SK-N-DZ (cell line): ENCODE measurements at regions not wholly inside any gene's neighbourhood (a gene's known extent, or its start where the extent isn't known, plus 50 kb on each side); places are given as distances from the start of the nearest gene placed in this dataset.
A peak's percentile ranks its signal among the peaks of the same experiment; 100 is the strongest.

Experiments used
- DNase-seq: peaks from one replicate; pipeline ENCODE4 v3.0.0-alpha.2; 2015; ENCODE audit warnings: low spot score

GRCh38 chr20:40168981-40169620 is 519.9 kb downstream of the MAFB start:
- no peak for DNase-seq

GRCh38 chr20:40161391-40161790 is 527.6 kb downstream of the MAFB start:
- DNase-seq, result no peak

GRCh38 chr20:40160097-40160550 is 528.9 kb downstream of the MAFB start:
- peak; percentile 78 for DNase-seq

- no peak for DNase-seq
Measured at GRCh38 chr20:40159276-40159675, 529.8 kb downstream of the MAFB start.

GRCh38 chr20:40156600-40157317 is 532.3 kb downstream of the MAFB start:
- DNase-seq, result no peak

GRCh38 chr20:40154514-40154913 is 534.5 kb downstream of the MAFB start:
- no peak for DNase-seq

- DNase-seq, result no peak
Measured at GRCh38 chr20:40148886-40149285, 540.1 kb downstream of the MAFB start.

- DNase-seq, result no peak
Measured at GRCh38 chr20:40146071-40146470, 543.0 kb downstream of the MAFB start.

GRCh38 chr20:40144581-40144980 is 544.5 kb downstream of the MAFB start:
- no peak for DNase-seq

GRCh38 chr20:40134176-40134575 is 554.9 kb downstream of the MAFB start:
- DNase-seq, result peak; percentile 72

- DNase-seq, result no peak
Measured at GRCh38 chr20:40120827-40121226, 568.2 kb downstream of the MAFB start.

- no peak for DNase-seq
Measured at GRCh38 chr20:40111282-40111681, 577.8 kb downstream of the MAFB start.

GRCh38 chr20:40110311-40110831 is 578.7 kb downstream of the MAFB start:
- no peak for DNase-seq

- no peak for DNase-seq
Measured at GRCh38 chr20:40109136-40109535, 579.9 kb downstream of the MAFB start.

GRCh38 chr20:40108321-40108720 is 580.7 kb downstream of the MAFB start:
- DNase-seq, result no peak

GRCh38 chr20:40104959-40105358 is 584.1 kb downstream of the MAFB start:
- DNase-seq, result no peak

GRCh38 chr20:40103420-40103819 is 585.6 kb downstream of the MAFB start:
- no peak for DNase-seq

GRCh38 chr20:40101560-40101959 is 587.5 kb downstream of the MAFB start:
- DNase-seq, result no peak

GRCh38 chr20:40100261-40100660 is 588.8 kb downstream of the MAFB start:
- no peak for DNase-seq

- no peak for DNase-seq
Measured at GRCh38 chr20:40090236-40090635, 598.8 kb downstream of the MAFB start.

GRCh38 chr20:40087496-40087895 is 601.5 kb downstream of the MAFB start:
- no peak for DNase-seq

GRCh38 chr20:40085513-40085912 is 603.5 kb downstream of the MAFB start:
- no peak for DNase-seq

- no peak for DNase-seq
Measured at GRCh38 chr20:40082436-40082835, 606.6 kb downstream of the MAFB start.
